ENCODE measurements at regions not wholly inside any gene's neighbourhood (a gene's known extent, or its start where the extent isn't known, plus 50 kb on each side); places are given as distances from the start of the nearest gene placed in this dataset.

- no peak for TF ChIP-seq POLR2A (IDR thresholded peaks at IDR 0.05; ENCODE audit: low read depth, low read length)
- TF ChIP-seq HDAC2 (IDR thresholded peaks at IDR 0.05): no peak
- TF ChIP-seq POLR2AphosphoS5 (IDR thresholded peaks at IDR 0.05; ENCODE audit: low read length): no peak
- no peak for TF ChIP-seq RAD21 (IDR thresholded peaks at IDR 0.05; ENCODE audit: insufficient read depth, low read depth, low read length)
Observed at GRCh38 chr4:140236654-140237169, 82.7 kb upstream of the MAML3 start.

All from GM12878 (cell line).